ENCODE measurements at regions not wholly inside any gene's neighbourhood (a gene's known extent, or its start where the extent isn't known, plus 50 kb on each side); places are given as distances from the start of the nearest gene placed in this dataset.

- Histone ChIP-seq H4K20me1 (ENCODE audit: insufficient read depth) (no peaks in the 10 kb centered on the region), H3K4me1 (ENCODE audit: control insufficient read depth in 1 of 2, insufficient read depth in 2 of 2, low read depth in 1 of 2, low read length in 1 of 2) (no peaks in the 10 kb centered on the region), H3F3A (replicated peaks; ENCODE audit: insufficient read depth) (no peaks in the 10 kb centered on the region), H3K79me2 (ENCODE audit: insufficient read depth) (no peaks in the 10 kb centered on the region), H3K36me3 (replicated peaks in 1 of 2; ENCODE audit: control insufficient read depth in 1 of 2, insufficient read depth in 2 of 2, low read length in 1 of 2) (no peaks in the 10 kb centered on the region), H3K27me3 (ENCODE audit: insufficient read depth) (peaks cover 58% of the 10 kb centered on the region; the same call in 1 of the 2 replicates), H3K9ac (no peak overlapping the region), H3K9me3 (no peaks in the 10 kb centered on the region), H3K4me2 (no peak overlapping the region), H2AFZ (ENCODE audit: low read depth) (no peak overlapping the region), H3K4me3 (ENCODE audit: low read depth in 2 of 2, low read length in 1 of 2) (no peak overlapping the region), H3K9me2 (no peaks in the 10 kb centered on the region), H3K27ac (ENCODE audit: low read depth in 2 of 2, low read length in 1 of 2) (no peak overlapping the region)
- TF ChIP-seq MEF2A (IDR thresholded peaks at IDR 0.05; ENCODE audit: borderline replicate concordance, low read depth) (no peak), ELF1 (IDR thresholded peaks at IDR 0.05) (no peak), USF2 (IDR thresholded peaks at IDR 0.05; ENCODE audit: borderline replicate concordance, low read depth, low read length) (no peak), FOXM1 (IDR thresholded peaks at IDR 0.05; ENCODE audit: low read depth) (no peak), USF1 (IDR thresholded peaks at IDR 0.05; ENCODE audit: borderline replicate concordance, low read depth) (no peak), NRF1 (IDR thresholded peaks at IDR 0.05; ENCODE audit: low read depth, low read length) (no peak), JUND (IDR thresholded peaks at IDR 0.05) (no peak), RCOR1 (IDR thresholded peaks at IDR 0.05; ENCODE audit: low read length) (no peak), NFIC (IDR thresholded peaks at IDR 0.05; ENCODE audit: borderline replicate concordance) (no peak), EZH2phosphoT487 (IDR thresholded peaks at IDR 0.05; ENCODE audit: borderline replicate concordance, low read depth) (no peak), RXRA (IDR thresholded peaks at IDR 0.05; ENCODE audit: borderline replicate concordance, low read depth) (no peak), RAD21 (IDR thresholded peaks at IDR 0.05; ENCODE audit: low read length) (no peak)
- TF ChIP-seq, protein P1, sequence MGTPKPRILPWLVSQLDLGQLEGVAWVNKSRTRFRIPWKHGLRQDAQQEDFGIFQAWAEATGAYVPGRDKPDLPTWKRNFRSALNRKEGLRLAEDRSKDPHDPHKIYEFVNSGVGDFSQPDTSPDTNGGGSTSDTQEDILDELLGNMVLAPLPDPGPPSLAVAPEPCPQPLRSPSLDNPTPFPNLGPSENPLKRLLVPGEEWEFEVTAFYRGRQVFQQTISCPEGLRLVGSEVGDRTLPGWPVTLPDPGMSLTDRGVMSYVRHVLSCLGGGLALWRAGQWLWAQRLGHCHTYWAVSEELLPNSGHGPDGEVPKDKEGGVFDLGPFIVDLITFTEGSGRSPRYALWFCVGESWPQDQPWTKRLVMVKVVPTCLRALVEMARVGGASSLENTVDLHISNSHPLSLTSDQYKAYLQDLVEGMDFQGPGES (IDR thresholded peaks at IDR 0.05; ENCODE audit: low read depth, low read length) = no peak
- CTCF ChIA-PET = interaction anchor here (1.4 kb wide), 1 partner anchor 265 kb away, joined by 3 read pairs; no protein-coding TSS in a partner anchor
- DNase-seq = no peak
- WGBS (ENCODE audit: low lambda C conversion rate) = 0% methylated on average over 3 of the region's 5 CpGs
- POLR2A ChIA-PET = no interaction called here
Measured at GRCh38 chr12:4011597-4011996, 138.4 kb upstream of the PARP11 start.

DNA sequence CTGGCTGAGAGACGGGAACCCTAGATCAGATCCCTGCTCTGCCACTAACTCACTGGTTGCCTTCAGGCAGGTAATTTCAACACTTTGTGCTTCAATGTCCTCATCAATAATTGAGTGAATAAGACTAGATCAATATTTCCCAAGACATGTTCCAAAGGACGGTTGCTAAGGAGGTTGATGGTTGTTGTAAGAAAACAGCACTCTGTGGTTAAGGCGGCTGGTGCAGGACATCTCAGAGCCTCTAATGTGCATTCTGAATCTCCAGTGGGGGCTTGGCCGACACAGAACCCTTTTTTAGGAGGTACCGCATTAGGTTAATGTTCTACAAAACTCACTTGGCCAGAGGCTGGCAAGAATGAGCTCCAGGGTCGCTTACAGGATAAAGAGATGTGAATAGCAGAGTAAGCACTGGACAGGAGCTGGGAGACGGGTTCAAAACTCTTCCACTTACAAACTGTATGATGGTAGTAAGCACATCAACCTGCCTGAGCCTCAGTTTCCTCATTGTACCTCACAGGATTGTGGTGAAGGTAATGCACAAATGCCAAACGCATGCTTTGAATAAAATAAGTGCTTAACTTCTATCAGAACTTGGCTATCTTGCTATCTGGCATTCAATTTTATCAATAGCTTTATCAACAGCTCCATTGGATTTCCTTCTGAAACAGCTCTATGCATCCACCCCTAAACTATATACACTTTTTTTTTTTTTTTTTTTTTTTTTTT lies 136.9 kb upstream of the PARP11 start:
- Histone ChIP-seq H3K27ac (ENCODE audit: low read depth in 2 of 2, low read length in 1 of 2) (no peak overlapping the region), H3K4me1 (ENCODE audit: control insufficient read depth in 1 of 2, insufficient read depth in 2 of 2, low read depth in 1 of 2, low read length in 1 of 2) (no peaks in the 10 kb centered on the region), H3K36me3 (replicated peaks in 1 of 2; ENCODE audit: control insufficient read depth in 1 of 2, insufficient read depth in 2 of 2, low read length in 1 of 2) (no peaks in the 10 kb centered on the region), H3F3A (replicated peaks; ENCODE audit: insufficient read depth) (no peaks in the 10 kb centered on the region), H3K9me3 (no peaks in the 10 kb centered on the region), H3K9ac (no peak overlapping the region), H3K9me2 (no peaks in the 10 kb centered on the region), H3K4me3 (ENCODE audit: low read depth in 2 of 2, low read length in 1 of 2) (no peak overlapping the region), H3K4me2 (no peak overlapping the region), H4K20me1 (ENCODE audit: insufficient read depth) (no peaks in the 10 kb centered on the region), H3K27me3 (ENCODE audit: insufficient read depth) (peaks cover 49% of the 10 kb centered on the region; the same call in 1 of the 2 replicates), H2AFZ (ENCODE audit: low read depth) (no peak overlapping the region), H3K79me2 (ENCODE audit: insufficient read depth) (no peaks in the 10 kb centered on the region)
- no peak for DNase-seq
- ChIA-PET POLR2A (no interaction called here), CTCF (no interaction called here)
- 6% methylated on average over 8 of the region's 8 CpGs for WGBS (ENCODE audit: low lambda C conversion rate)
- no peak for TF ChIP-seq FOXM1 (IDR thresholded peaks at IDR 0.05; ENCODE audit: low read depth)
- no peak for TF ChIP-seq SIN3A (IDR thresholded peaks at IDR 0.05; ENCODE audit: borderline replicate concordance, low read depth, low read length)
- no peak for TF ChIP-seq FOSL2 (IDR thresholded peaks at IDR 0.05; ENCODE audit: borderline replicate concordance, low read depth)
- TF ChIP-seq SMC3 (IDR thresholded peaks at IDR 0.05; ENCODE audit: low read depth, low read length) = no peak
- TF ChIP-seq, protein P2, sequence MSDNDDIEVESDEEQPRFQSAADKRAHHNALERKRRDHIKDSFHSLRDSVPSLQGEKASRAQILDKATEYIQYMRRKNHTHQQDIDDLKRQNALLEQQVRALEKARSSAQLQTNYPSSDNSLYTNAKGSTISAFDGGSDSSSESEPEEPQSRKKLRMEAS (IDR thresholded peaks at IDR 0.05; ENCODE audit: low read depth) = no peak
- TF ChIP-seq POLR2AphosphoS5 (IDR thresholded peaks at IDR 0.05; ENCODE audit: low read depth, low read length) = no peak
- no peak for TF ChIP-seq TAF1 (IDR thresholded peaks at IDR 0.05; ENCODE audit: borderline replicate concordance, low read depth, low read length)
- TF ChIP-seq EZH2phosphoT487 (IDR thresholded peaks at IDR 0.05; ENCODE audit: borderline replicate concordance, low read depth) = no peak
- TF ChIP-seq RCOR1 (IDR thresholded peaks at IDR 0.05; ENCODE audit: low read length) = no peak
- no peak for TF ChIP-seq JUND (IDR thresholded peaks at IDR 0.05)
- no peak for TF ChIP-seq USF1 (IDR thresholded peaks at IDR 0.05; ENCODE audit: borderline replicate concordance, low read depth)
- TF ChIP-seq MXI1 (IDR thresholded peaks at IDR 0.05; ENCODE audit: low read depth, low read length) = no peak
